Activated B cell treated with CpG ODN at 0.5 μM for 24 hours (primary cell): ENCODE measurements at regions not wholly inside any gene's neighbourhood (a gene's known extent, or its start where the extent isn't known, plus 50 kb on each side); places are given as distances from the start of the nearest gene placed in this dataset.
A peak's percentile ranks its signal among the peaks of the same experiment; 100 is the strongest.

ENCODE experiments used
- ATAC-seq: fragments of 200-7000 bp; cut with Tn5 transposase; one replicate; pipeline ENCODE4 v1.10.0; 2021; ENCODE audit warnings: low read depth, mild to moderate bottlenecking, moderate library complexity
- CTCF ChIA-PET: fragments of 350-600 bp; sonication (Branson Sonifier 250); formaldehyde crosslinking; loops from one replicate; lab custom pipeline; 2021; ENCODE audit warnings: antibody characterized with exemption; lab: Charles Lee
- POLR2A ChIA-PET: fragments of 350-600 bp; sonication (Branson Sonifier 250); formaldehyde crosslinking; loops from one replicate; lab custom pipeline; 2021; ENCODE audit warnings: antibody characterized with exemption; lab: Charles Lee
- DNase-seq: peaks from one replicate; pipeline ENCODE4 v3.0.0; 2022
- H3K27ac Mint-ChIP-seq: one replicate; pipeline ENCODE4 v1.8.0; 2020; ENCODE audit warnings: mixed read lengths
- H3K27me3 Mint-ChIP-seq: one replicate; pipeline ENCODE4 v1.8.0; 2021; ENCODE audit warnings: mixed read lengths
- H3K36me3 Mint-ChIP-seq: one replicate; pipeline ENCODE4 v1.8.0; 2021; ENCODE audit warnings: low read depth, mixed read lengths
- H3K4me1 Mint-ChIP-seq: one replicate; pipeline ENCODE4 v1.8.0; 2021; ENCODE audit warnings: mixed read lengths
- H3K4me3 Mint-ChIP-seq: one replicate; pipeline ENCODE4 v1.8.0; 2020; ENCODE audit warnings: mild to moderate bottlenecking, mixed read lengths
- H3K9me3 Mint-ChIP-seq: one replicate; pipeline ENCODE4 v1.8.0; 2020; ENCODE audit warnings: mixed read lengths
- intact Hi-C: fragments of 100-400 bp; cut with micrococcal nuclease; formaldehyde crosslinking; loops from one replicate; pipeline ENCODE4 v1.15.1; 2024
- TF ChIP-seq, protein P1 (sequence below): fragments of 200-600 bp; IDR thresholded peaks from one replicate; pipeline ENCODE4 v1.8.0; 2022; ENCODE audit warnings: antibody characterized with exemption, mild to moderate bottlenecking

DNA sequence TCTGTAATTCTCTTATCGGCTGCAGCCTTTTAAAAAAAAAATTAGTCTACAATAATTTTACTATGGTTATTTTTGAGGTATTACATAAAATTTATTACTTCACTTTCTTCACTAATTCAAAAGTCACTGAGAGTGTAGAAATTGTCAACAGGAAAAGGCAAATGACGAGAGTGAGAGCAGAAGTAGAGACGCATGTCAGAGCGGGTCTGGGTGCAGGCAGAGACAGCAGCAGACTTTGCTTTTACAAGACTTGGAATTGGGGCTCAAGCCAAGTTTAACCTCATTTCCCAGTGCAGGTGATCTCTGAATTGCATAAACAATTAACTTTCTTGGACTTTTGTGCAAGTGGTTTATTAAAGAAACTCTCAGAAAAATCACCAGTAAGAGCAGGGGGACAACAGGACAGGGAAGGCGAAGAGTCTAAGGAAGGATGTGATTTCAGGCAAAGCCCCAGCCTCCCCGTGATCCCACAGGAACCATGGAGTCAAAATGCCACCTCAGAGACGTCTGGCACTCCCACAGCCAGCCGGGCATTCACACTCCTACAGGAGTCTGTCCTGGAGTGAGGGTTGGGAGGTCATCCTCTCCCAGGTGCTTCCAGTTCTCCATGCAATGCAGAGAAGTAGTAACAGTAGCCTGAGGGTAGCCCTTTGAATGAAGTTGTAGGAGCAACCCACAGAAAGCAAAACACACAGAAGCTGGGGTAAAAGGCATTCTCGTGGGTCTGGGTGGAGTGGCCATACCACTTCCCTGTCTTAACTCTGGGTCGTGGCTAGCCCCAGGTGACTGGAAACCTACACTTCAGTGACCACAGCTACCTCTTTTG, 274.0 kb upstream of the TGFBR2 start:
- TF ChIP-seq, protein P1, sequence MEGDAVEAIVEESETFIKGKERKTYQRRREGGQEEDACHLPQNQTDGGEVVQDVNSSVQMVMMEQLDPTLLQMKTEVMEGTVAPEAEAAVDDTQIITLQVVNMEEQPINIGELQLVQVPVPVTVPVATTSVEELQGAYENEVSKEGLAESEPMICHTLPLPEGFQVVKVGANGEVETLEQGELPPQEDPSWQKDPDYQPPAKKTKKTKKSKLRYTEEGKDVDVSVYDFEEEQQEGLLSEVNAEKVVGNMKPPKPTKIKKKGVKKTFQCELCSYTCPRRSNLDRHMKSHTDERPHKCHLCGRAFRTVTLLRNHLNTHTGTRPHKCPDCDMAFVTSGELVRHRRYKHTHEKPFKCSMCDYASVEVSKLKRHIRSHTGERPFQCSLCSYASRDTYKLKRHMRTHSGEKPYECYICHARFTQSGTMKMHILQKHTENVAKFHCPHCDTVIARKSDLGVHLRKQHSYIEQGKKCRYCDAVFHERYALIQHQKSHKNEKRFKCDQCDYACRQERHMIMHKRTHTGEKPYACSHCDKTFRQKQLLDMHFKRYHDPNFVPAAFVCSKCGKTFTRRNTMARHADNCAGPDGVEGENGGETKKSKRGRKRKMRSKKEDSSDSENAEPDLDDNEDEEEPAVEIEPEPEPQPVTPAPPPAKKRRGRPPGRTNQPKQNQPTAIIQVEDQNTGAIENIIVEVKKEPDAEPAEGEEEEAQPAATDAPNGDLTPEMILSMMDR: no peak
- peaks cover 23% of the 10 kb centered on the region for H3K4me1 Mint-ChIP-seq
- ATAC-seq (peak; percentile 77), DNase-seq (no peak)
- H3K36me3 Mint-ChIP-seq: no peaks in the 10 kb centered on the region
- peak overlapping the region; percentile 69 for H3K4me3 Mint-ChIP-seq
- H3K9me3 Mint-ChIP-seq: peaks cover under 1% of the 10 kb centered on the region
- H3K27ac Mint-ChIP-seq: peak overlapping the region; percentile 63
- intact Hi-C loops: loop anchor here (2.0 to 5.0 kb wide), 2 partner anchors 18 to 275 kb away; partner anchors contain the start of gene TGFBR2
- CTCF ChIA-PET: interaction anchor here (1.5 kb wide), 1 partner anchor 13 kb away, joined by 6 read pairs; no protein-coding TSS in a partner anchor
- no peaks in the 10 kb centered on the region for H3K27me3 Mint-ChIP-seq
- POLR2A ChIA-PET: interaction anchor here (1.1 to 1.6 kb wide), 2 partner anchors 143 to 170 kb away, joined by 3 to 7 read pairs; no protein-coding TSS in a partner anchor

DNA sequence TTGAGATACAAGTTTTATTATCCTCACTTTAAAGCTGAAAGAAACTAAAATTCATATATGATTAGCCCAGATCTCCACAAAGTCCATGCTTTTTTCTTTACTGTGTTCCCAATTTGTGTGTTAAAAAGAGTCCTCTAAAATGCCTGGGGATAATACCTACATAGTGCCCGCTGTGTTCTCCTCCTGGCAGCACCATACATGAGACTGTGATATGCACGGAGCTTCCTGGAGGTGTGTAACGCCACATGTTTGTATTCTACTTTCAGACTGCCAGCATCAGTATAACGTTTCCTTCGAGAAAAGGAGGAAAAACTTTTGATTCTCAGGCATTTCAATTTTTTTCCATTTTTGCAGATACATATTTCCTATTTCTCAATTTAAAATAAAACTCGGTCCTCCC, 273.3 kb upstream of the TGFBR2 start:
- H3K27ac Mint-ChIP-seq: no peak overlapping the region
- TF ChIP-seq, protein P1: no peak
- ChIA-PET CTCF (no interaction called here), POLR2A (interaction anchor here (0.6 to 1.6 kb wide), 2 partner anchors 142 to 279 kb away, joined by 3 to 7 read pairs; no protein-coding TSS in a partner anchor)
- peaks cover 5% of the 10 kb centered on the region for H3K9me3 Mint-ChIP-seq
- DNase-seq (no peak), ATAC-seq (no peak)
- intact Hi-C loops: loop anchor here (2.0 to 5.0 kb wide), 2 partner anchors 18 to 274 kb away; partner anchors contain the start of gene TGFBR2
- peaks cover 23% of the 10 kb centered on the region for H3K4me1 Mint-ChIP-seq
- no peaks in the 10 kb centered on the region for H3K36me3 Mint-ChIP-seq
- H3K27me3 Mint-ChIP-seq: no peaks in the 10 kb centered on the region
- no peak overlapping the region for H3K4me3 Mint-ChIP-seq

DNA sequence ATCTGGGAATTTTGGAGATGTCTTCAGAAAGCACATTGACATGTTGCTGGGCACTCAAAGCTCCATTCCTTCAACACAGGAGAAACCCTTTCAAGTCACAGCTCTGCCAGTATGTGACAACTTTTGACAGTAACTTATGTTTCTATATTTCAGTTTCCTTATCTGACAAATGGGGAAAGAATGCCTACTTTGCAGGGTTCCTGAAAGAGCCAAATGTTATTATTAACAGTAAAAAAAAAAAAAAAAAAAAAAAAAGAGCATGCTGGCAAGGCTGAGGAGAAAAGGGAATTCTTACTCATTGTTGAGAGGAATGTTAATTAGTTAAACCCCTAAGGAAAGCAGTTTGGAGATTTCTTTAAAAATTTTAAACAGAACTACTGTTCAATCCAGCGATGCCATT, 272.5 kb upstream of the TGFBR2 start:
- peaks cover 5% of the 10 kb centered on the region for H3K9me3 Mint-ChIP-seq
- H3K4me1 Mint-ChIP-seq: peaks cover 23% of the 10 kb centered on the region
- POLR2A ChIA-PET: interaction anchor here (0.6 to 0.7 kb wide), 3 partner anchors 92 to 313 kb away, joined by 5 to 8 read pairs (median 7); no protein-coding TSS in a partner anchor
- TF ChIP-seq, protein P1: no peak
- intact Hi-C loops: loop anchor here (2.0 to 5.0 kb wide), 2 partner anchors 17 to 273 kb away; partner anchors contain the start of gene TGFBR2
- no peak overlapping the region for H3K4me3 Mint-ChIP-seq
- CTCF ChIA-PET: no interaction called here
- H3K27ac Mint-ChIP-seq: no peak overlapping the region
- no peaks in the 10 kb centered on the region for H3K36me3 Mint-ChIP-seq
- ATAC-seq (no peak), DNase-seq (no peak)
- no peaks in the 10 kb centered on the region for H3K27me3 Mint-ChIP-seq

DNA sequence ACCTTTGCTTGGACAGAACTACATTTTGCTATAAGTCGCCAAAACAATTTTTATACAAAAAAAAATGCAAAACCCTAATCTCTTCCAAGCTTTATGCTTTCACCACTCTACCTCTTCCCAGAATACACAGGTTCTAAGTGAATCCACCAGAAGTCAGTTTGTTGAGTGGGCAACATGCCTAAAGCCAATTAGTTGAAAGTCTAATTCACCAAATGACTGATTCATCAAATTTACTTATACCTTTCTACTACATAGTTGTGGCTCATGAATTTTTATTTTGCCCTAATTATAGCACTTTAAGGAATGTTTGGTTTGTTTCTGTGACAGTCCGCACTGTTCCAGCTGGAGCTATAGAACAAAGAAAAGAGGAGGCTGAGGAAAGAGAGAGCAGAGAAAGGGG, 265.9 kb upstream of the TGFBR2 start:
- DNase-seq: no peak
- no peak for ATAC-seq
- no peaks in the 10 kb centered on the region for H3K27me3 Mint-ChIP-seq
- TF ChIP-seq, protein P1: no peak
- H3K9me3 Mint-ChIP-seq: peaks cover 5% of the 10 kb centered on the region
- H3K4me3 Mint-ChIP-seq: no peak overlapping the region
- CTCF ChIA-PET: no interaction called here
- POLR2A ChIA-PET: no interaction called here
- no peak overlapping the region for H3K27ac Mint-ChIP-seq
- no peaks in the 10 kb centered on the region for H3K4me1 Mint-ChIP-seq
- intact Hi-C loops: no loop called here
- no peaks in the 10 kb centered on the region for H3K36me3 Mint-ChIP-seq

DNA sequence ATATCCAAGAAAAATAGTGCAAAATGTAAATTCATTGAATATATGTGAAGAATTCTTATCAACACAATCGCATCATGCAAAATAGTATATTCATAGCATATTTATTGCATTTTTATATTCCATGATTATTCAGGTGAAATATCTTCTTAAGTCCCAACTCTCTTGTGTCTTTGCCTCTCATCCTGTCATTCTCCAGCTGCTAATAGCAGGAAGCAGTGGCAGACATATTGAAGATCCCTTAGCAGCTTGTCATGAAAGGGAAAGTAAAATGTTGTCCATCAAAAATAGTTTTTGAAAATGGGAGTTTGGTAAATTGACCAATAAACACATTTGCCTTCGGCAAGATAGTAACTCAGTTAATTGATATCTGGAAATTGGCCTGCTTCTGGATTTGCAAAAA, 265.3 kb upstream of the TGFBR2 start:
- Mint-ChIP-seq H3K27me3 (no peaks in the 10 kb centered on the region), H3K4me1 (no peaks in the 10 kb centered on the region), H3K27ac (no peak overlapping the region), H3K4me3 (no peak overlapping the region), H3K9me3 (peaks cover 5% of the 10 kb centered on the region), H3K36me3 (no peaks in the 10 kb centered on the region)
- no peak for DNase-seq
- ATAC-seq: no peak
- intact Hi-C loops: no loop called here
- CTCF ChIA-PET: no interaction called here
- POLR2A ChIA-PET: interaction anchor here (0.6 kb wide), 1 partner anchor 85 kb away, joined by 3 read pairs; no protein-coding TSS in a partner anchor
- TF ChIP-seq, protein P1: no peak
